NCI-H2107 treated with DMSO at 0.1 percent for 48 hours (cell line): ENCODE measurements at regions not wholly inside any gene's neighbourhood (a gene's known extent, or its start where the extent isn't known, plus 50 kb on each side); places are given as distances from the start of the nearest gene placed in this dataset.

Experiments used
- DNase-seq: peaks from one replicate; lab custom pipeline; 2025; ENCODE audit not compliant: unreplicated experiment; lab: John Stamatoyannopoulos, UW

DNA sequence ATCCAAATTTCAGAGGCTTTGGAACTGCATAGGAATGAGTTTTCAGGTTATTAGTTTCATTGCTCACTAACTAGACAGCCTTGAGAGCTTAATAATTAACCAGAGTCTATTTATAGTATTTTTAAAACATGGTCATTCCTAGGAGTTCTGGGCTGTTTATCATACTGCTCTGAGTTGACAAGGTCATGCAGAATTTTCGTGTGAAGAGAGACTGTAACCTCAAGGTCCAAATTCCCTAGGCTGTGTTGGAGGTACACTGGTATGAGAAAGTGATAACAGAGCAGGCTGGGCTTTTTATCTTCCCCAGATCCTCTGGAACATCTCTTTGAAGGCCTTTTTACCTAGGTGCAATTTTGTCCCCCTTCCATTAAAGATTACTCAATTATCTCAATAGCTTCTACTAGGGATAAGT is 736.3 kb downstream of the LTN1 start:
- no peak for DNase-seq

DNA sequence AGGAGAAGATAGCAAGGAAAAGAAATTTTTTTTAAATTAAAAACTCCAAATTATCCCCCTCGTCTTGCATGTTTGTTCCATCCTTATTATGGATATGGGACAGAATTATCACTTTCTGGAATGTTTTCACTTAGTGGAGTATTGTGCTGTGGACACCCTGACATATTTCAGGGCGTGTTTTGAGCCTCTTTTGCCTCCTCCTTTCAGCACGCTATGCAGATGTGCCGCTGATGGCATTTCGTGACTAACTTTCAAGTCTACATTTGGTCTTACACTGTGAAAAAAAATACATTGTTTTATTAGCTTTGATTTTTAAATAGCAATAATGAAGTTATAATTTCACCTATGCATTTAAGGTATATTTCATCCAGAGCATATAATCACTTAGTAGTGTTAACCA is 738.7 kb downstream of the LTN1 start:
- DNase-seq, result no peak

DNA sequence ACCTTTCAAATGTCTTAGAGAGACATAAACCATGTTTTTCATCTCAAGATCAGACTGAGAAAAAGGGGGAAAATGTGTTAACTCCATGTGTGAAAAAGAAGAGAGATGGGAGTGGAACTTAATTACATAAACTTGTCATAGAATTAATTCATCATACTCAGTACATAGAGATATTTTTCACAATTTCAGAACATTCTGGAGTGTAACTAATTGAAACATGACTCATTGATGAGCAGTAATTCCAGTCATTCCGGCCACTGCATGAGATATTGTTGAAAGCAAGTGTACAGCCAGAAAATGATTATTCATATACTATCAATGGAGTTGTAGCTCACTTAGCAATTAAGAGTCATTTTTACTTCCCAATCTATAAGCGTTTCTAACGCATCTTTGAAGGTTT is 739.3 kb downstream of the LTN1 start:
- DNase-seq, result no peak

- DNase-seq, result no peak
Observed at GRCh38 chr21:28252928-28253327, 739.7 kb downstream of the LTN1 start.

DNA sequence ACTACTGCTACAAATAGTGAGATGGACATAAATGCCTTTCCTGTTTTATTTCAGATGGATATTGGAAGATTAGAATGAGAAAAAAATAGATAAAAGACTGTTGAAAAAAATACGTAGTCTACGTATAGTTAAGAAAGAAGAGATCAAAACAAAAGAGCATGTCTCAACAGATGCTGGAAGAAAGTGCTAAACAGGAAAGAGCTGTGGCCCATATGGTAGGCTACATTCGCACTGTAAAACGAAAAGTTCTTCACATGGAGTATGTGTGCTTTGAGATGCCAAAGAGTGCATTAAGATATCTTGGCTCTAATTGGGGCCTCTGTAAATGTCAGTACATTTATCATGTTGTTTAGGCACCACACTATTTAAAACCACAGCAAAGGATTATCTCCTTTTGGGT is 741.7 kb downstream of the LTN1 start:
- DNase-seq, result no peak

- no peak for DNase-seq
Observed at GRCh38 chr21:28247454-28248020, 745.1 kb downstream of the LTN1 start.

- DNase-seq, result no peak
Observed at GRCh38 chr21:28240586-28240985, 752.1 kb downstream of the LTN1 start.

DNA sequence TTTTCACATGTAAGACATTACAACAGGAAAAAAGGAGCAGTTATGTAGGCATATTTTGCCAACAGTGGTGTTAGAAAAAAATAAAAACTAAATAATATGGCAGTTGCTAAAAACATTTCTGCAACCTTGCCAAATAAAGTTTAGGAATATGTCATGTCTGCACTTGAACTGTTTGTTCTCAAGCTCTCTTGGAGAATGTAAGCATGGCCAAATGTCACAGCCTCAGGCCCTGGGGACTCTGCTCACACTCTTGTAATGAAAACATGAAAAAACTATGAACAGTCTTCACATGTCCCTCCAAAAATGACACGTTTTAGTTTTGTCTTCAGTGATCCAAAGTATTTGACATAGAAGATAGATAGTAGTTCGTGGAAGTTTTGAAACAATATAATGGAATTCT is 753.3 kb downstream of the LTN1 start:
- no peak for DNase-seq

DNA sequence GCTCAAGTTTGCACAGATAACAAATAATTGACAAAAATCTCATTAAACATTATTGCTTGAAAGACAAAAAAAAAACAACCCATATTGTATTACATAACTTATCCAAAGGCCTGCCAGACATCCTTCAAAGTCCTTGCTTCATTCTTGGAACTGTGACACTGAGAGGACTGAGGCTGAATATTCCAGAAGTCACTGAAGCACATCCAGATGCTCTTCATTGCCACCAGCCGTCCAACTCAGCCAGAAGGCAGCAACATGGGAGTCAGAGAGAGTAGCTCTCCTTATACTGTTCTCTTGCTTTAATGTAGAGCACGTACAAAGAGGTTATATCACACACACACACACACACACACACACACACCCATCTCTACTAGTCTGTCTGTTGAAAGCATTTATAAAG is 755.0 kb downstream of the LTN1 start:
- DNase-seq, result no peak

GRCh38 chr21:28235169-28235895 is 757.3 kb downstream of the LTN1 start:
- no peak for DNase-seq

- DNase-seq, result no peak
Observed at GRCh38 chr21:28234326-28234725, 758.4 kb downstream of the LTN1 start.

GRCh38 chr21:28233536-28234220 is 759.0 kb downstream of the LTN1 start:
- DNase-seq, result no peak

DNA sequence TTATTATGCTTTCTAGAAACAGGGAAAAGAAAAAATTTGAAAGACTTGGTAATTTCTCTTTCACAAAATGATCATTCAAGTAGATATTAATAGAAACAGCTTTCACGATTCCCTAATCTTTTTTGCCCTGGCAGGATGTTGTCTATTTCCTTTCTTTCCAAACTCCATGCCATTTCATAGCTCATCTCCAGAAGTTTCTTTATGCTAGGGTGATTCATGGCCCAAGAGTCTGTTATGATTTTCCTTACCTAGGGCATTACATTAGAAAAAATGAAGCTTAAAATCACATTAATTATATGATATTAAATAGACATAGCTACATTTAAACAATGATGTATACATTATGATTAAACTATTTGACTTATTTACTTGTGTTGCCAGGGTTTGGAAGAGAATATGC is 762.1 kb downstream of the LTN1 start:
- no peak for DNase-seq

DNA sequence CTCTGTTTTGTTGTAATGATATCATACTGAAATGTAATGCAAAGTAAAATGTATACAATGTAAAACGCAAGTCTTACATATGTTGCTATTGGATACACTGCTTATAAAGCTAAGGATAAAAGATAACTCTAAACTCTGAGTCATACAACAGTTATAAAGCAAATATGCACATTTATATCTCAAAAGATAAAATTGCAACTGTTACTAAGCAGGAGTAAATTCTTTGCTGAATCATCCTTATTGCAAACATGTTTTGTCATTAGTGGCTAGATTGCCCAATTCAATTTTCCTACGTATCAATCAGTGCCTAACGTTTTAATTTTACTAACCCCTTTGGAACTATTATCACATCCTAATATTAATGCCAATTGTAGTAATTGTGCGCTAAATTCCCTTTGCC is 762.9 kb downstream of the LTN1 start:
- DNase-seq, result no peak

DNA sequence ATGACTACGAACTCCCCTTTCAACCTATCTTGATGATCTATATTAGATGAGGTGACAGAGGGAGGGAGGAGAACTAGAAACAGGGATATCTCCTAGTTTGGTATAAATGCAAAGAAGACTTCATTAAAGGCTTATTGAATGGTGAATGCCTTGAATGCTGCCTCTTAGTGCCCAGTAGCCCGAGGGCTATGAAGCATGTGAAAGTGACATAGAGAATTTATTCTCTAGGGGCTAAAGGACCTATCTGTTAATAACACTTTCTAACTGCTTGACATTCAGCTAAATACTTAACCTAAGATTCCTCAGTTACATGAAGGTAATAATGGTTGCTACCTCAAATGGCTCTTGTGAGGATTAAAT is 764.1 kb downstream of the LTN1 start:
- no peak for DNase-seq

DNA sequence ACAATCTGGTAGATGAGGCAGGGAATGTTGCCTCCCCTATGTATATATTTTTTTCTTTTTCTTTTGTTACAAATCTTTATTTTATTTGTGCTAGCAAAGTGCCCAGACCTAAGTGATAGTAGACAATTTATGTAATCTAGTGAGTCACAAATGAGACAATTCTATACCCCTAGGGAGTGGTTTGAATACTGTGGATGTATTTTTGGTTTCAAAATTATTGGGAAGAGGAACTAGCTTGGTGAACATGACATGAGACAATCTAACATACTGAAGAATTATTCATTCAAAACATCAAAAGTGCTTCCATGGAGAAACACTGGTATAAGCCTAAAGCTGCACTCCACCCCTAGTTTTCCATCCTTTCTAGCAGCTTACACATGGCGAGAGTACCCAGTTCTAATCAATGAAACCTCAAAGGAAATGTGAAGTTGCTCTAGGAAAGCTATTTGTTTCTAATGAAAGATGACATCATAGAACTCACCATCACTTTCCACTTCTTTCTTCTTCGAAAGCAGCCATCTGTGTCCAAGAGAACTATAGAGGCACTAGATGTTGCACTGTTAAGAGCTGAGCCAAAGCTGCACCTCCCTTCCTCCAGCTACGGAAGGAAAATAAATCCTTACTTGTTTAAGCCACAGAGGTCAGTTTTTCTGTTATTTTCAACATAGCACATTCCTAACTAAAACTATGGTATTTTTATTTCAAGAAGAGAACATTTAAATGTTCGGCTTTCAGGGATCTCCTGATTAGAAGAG is 764.6 kb downstream of the LTN1 start:
- no peak for DNase-seq

- DNase-seq, result no peak
Observed at GRCh38 chr21:28226563-28226962, 766.1 kb downstream of the LTN1 start.

GRCh38 chr21:28224191-28224726 is 768.4 kb downstream of the LTN1 start:
- DNase-seq, result no peak

DNA sequence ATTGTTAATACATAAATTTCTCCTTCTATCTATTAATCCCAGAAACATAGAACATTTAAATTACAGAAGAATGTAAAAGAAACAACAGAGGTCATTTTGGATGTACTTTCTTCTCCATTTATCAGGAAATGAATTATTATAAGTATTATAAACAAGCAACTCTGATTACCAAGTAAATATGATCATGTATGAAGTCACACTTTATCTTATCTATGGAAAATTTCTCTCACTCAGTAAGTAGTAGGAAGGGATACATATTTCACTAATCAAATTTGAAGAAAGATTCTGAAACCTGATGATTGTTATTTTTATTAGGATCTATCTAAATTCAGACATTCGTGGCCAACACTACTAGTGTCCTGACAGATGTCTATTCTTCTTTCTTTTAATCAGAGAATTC is 770.7 kb downstream of the LTN1 start:
- DNase-seq, result no peak

- DNase-seq, result no peak
Observed at GRCh38 chr21:28220680-28221079, 772.0 kb downstream of the LTN1 start.

- no peak for DNase-seq
Observed at GRCh38 chr21:28216976-28217523, 775.6 kb downstream of the LTN1 start.
